ENCODE measurements at regions not wholly inside any gene's neighbourhood (a gene's known extent, or its start where the extent isn't known, plus 50 kb on each side); places are given as distances from the start of the nearest gene placed in this dataset.

DNA sequence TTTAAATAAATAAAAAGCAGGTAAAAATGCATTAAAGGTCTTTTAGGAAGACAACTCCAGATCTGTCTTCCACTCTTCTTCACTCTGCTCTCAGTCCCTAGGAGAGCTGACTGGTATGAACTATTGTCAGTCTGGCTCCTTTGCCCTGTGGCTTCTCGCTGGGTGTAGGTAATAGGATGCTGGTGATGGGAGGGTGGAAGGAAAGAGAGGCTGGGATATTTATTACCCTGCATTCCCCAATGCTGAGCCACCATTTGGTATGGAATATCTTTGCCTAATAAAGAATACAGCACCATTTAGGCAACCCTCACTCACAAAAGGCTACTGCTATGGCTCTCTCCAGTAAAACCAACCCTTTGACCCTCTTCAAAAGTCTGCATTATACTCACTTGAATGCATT lies 326.9 kb downstream of the CNTN3 start:
- ATAC-seq (ENCODE audit: low FRiP score in 2 of 2) (no peak), DNase-seq (no peak)
- TF ChIP-seq EP300 (IDR thresholded peaks at IDR 0.05) = no peak
- TF ChIP-seq POLR2A (IDR thresholded peaks at IDR 0.05) = no peak
- TF ChIP-seq, protein P1, sequence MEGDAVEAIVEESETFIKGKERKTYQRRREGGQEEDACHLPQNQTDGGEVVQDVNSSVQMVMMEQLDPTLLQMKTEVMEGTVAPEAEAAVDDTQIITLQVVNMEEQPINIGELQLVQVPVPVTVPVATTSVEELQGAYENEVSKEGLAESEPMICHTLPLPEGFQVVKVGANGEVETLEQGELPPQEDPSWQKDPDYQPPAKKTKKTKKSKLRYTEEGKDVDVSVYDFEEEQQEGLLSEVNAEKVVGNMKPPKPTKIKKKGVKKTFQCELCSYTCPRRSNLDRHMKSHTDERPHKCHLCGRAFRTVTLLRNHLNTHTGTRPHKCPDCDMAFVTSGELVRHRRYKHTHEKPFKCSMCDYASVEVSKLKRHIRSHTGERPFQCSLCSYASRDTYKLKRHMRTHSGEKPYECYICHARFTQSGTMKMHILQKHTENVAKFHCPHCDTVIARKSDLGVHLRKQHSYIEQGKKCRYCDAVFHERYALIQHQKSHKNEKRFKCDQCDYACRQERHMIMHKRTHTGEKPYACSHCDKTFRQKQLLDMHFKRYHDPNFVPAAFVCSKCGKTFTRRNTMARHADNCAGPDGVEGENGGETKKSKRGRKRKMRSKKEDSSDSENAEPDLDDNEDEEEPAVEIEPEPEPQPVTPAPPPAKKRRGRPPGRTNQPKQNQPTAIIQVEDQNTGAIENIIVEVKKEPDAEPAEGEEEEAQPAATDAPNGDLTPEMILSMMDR (IDR thresholded peaks at IDR 0.05) = no peak
- no peak for TF ChIP-seq POLR2AphosphoS5 (IDR thresholded peaks at IDR 0.05)
- H3K36me3 ChIP-seq = no peaks in the 10 kb centered on the region
- no peaks in the 10 kb centered on the region for H3K9me3 ChIP-seq
- no peak overlapping the region for H3K4me3 ChIP-seq
- H3K27me3 ChIP-seq = no peaks in the 10 kb centered on the region
- H3K27ac ChIP-seq = no peak overlapping the region
- no peaks in the 10 kb centered on the region for H3K4me1 ChIP-seq
- WGBS, 2 donors = 80 to 92% methylated on average over 1 of the region's 1 CpG

DNA sequence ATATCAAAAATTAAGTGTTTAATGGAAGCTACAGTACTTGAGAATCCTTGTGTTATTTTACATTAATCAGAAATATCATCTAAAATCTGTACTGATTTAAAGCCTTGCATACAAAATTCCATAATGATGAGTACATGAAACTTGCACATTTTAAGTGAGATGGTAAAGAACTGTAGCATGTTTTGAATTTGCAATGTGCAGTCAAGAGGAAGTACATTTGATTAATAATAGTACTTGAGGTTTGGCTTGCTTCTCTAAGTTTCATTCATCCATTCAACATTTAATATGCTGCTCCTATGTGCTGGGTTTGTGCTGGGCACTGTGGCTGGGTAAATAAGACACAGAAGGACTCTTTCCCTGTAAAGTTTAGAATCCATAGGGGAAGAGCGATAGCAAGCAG lies 332.3 kb downstream of the CNTN3 start:
- ATAC-seq (ENCODE audit: low FRiP score in 2 of 2) (no peak), DNase-seq (no peak)
- Histone ChIP-seq H3K27me3 (no peaks in the 10 kb centered on the region), H3K36me3 (no peaks in the 10 kb centered on the region), H3K9me3 (peaks cover 0 to 6% (median 0%) of the 10 kb centered on the region in 4 donors), H3K4me1 (no peaks in the 10 kb centered on the region), H3K27ac (no peak overlapping the region), H3K4me3 (no peak overlapping the region)
- 100% methylated on average over 1 of the region's 1 CpG for WGBS, 2 donors
- TF ChIP-seq, protein P1 (IDR thresholded peaks at IDR 0.05) = no peak
- TF ChIP-seq POLR2AphosphoS5 (IDR thresholded peaks at IDR 0.05) (no peak), POLR2A (IDR thresholded peaks at IDR 0.05) (no peak), EP300 (IDR thresholded peaks at IDR 0.05) (no peak)

- no peak overlapping the region for H3K4me3 ChIP-seq
- H3K4me1 ChIP-seq = no peaks in the 10 kb centered on the region
- no peak overlapping the region for H3K27ac ChIP-seq
- DNase-seq = no peak
- H3K27me3 ChIP-seq = no peaks in the 10 kb centered on the region
- no peak for TF ChIP-seq EP300 (IDR thresholded peaks at IDR 0.05)
- no peak for TF ChIP-seq POLR2A (IDR thresholded peaks at IDR 0.05)
- no peak for TF ChIP-seq POLR2AphosphoS5 (IDR thresholded peaks at IDR 0.05)
- TF ChIP-seq, protein P1 (IDR thresholded peaks at IDR 0.05) = no peak
- ATAC-seq (ENCODE audit: low FRiP score in 2 of 2) = no peak
- H3K36me3 ChIP-seq = no peaks in the 10 kb centered on the region
- WGBS, 2 donors = 63 to 88% methylated on average over 1 of the region's 1 CpG
- peaks cover 0 to 6% (median 0%) of the 10 kb centered on the region in 4 donors for H3K9me3 ChIP-seq
Measured at GRCh38 chr3:74281705-74282104, 332.8 kb downstream of the CNTN3 start.

- ATAC-seq (ENCODE audit: low FRiP score in 2 of 2) (no peak), DNase-seq (no peak)
- 77 to 79% methylated on average over 11 to 12 of the region's 12 CpGs for WGBS, 2 donors
- no peaks in the 10 kb centered on the region for H3K4me1 ChIP-seq
- no peak overlapping the region for H3K4me3 ChIP-seq
- H3K9me3 ChIP-seq = peaks cover 0 to 6% (median 0%) of the 10 kb centered on the region in 4 donors
- H3K36me3 ChIP-seq = no peaks in the 10 kb centered on the region
- H3K27me3 ChIP-seq = no peaks in the 10 kb centered on the region
- TF ChIP-seq POLR2A (IDR thresholded peaks at IDR 0.05) (no peak), EP300 (IDR thresholded peaks at IDR 0.05) (no peak), POLR2AphosphoS5 (IDR thresholded peaks at IDR 0.05) (no peak)
- TF ChIP-seq, protein P1 (IDR thresholded peaks at IDR 0.05) = no peak
- H3K27ac ChIP-seq = no peak overlapping the region
Measured at GRCh38 chr3:74273555-74274402, 340.7 kb downstream of the CNTN3 start.

DNA sequence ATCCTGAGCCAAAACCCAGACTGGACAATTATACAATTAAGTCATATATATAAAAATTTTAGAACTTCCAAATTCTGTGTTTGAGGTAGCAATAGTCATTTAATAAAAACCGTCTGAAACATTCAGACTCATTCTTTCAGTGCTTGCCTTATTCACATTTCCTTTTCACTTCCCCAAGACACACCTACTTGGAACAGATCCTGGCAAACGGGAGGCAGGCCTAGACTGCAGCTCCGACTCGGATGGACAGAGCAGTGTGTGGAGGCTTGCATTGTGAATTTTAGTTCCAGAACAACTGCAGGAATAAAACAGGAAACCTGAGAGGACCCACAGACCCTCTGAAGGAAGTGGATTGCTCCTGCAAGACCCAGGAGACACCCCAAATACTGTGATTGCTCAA lies 341.4 kb downstream of the CNTN3 start:
- H3K36me3 ChIP-seq = no peaks in the 10 kb centered on the region

More for the DNA sequence above, 341.4 kb downstream of the CNTN3 start:
- Histone ChIP-seq H3K9me3 (peaks cover 0 to 2% (median 0%) of the 10 kb centered on the region in 4 donors), H3K27ac (no peak overlapping the region), H3K27me3 (no peaks in the 10 kb centered on the region), H3K4me3 (no peak overlapping the region), H3K4me1 (no peaks in the 10 kb centered on the region)
- TF ChIP-seq, protein P1 (IDR thresholded peaks at IDR 0.05) = no peak
- TF ChIP-seq POLR2AphosphoS5 (IDR thresholded peaks at IDR 0.05) = no peak
- TF ChIP-seq EP300 (IDR thresholded peaks at IDR 0.05) = no peak
- no peak for TF ChIP-seq POLR2A (IDR thresholded peaks at IDR 0.05)
- DNase-seq (no peak), ATAC-seq (ENCODE audit: low FRiP score in 2 of 2) (no peak)
- WGBS, 2 donors = 39 to 48% methylated on average over 4 of the region's 4 CpGs

All from upper lobe of left lung (tissue), 6 donors.